Activated CD8-positive, alpha-beta memory T cell treated with anti-CD3 and anti-CD28 coated beads, Interleukin-2, amount 50 U/mL, for 1 hour (primary cell): ENCODE measurements at regions not wholly inside any gene's neighbourhood (a gene's known extent, or its start where the extent isn't known, plus 50 kb on each side); places are given as distances from the start of the nearest gene placed in this dataset.

Experiments
- DNase-seq: peaks from one replicate; pipeline ENCODE4 v3.0.0-alpha.2; 2020; ENCODE audit errors: extremely low read depth

- DNase-seq: no peak
Observed at GRCh38 chr11:62073061-62073460, 50.8 kb upstream of the INCENP start.

GRCh38 chr11:62071408-62071807 lies 52.4 kb upstream of the INCENP start:
- DNase-seq: no peak

GRCh38 chr11:62069986-62070919 lies 53.6 kb upstream of the INCENP start:
- no peak for DNase-seq

- no peak for DNase-seq
Observed at GRCh38 chr11:62069374-62069773, 54.4 kb upstream of the INCENP start.

- no peak for DNase-seq
Observed at GRCh38 chr11:62068730-62069129, 55.1 kb upstream of the INCENP start.

GRCh38 chr11:62067741-62068140 lies 56.1 kb upstream of the INCENP start:
- DNase-seq: no peak

GRCh38 chr11:62064221-62064620 lies 59.6 kb upstream of the INCENP start:
- DNase-seq: no peak

- no peak for DNase-seq
Observed at GRCh38 chr11:62062223-62062861, 61.5 kb upstream of the INCENP start.

- no peak for DNase-seq
Observed at GRCh38 chr11:62061356-62062222, 62.2 kb upstream of the INCENP start.

- DNase-seq: no peak
Observed at GRCh38 chr11:62057069-62057468, 66.7 kb upstream of the INCENP start.

- no peak for DNase-seq
Observed at GRCh38 chr11:62055970-62056369, 67.8 kb upstream of the INCENP start.

- DNase-seq: no peak
Observed at GRCh38 chr11:62054484-62055121, 69.2 kb upstream of the INCENP start.

- no peak for DNase-seq
Observed at GRCh38 chr11:62054081-62054480, 69.7 kb upstream of the INCENP start.

GRCh38 chr11:62050716-62051115 lies 73.1 kb upstream of the INCENP start:
- no peak for DNase-seq

- DNase-seq: no peak
Observed at GRCh38 chr11:62048100-62048499, 75.7 kb upstream of the INCENP start.

GRCh38 chr11:62046568-62047100 lies 77.2 kb upstream of the INCENP start:
- DNase-seq: no peak

- DNase-seq: no peak
Observed at GRCh38 chr11:62044639-62045121, 77.2 kb upstream of the FTH1 start.

- DNase-seq: no peak
Observed at GRCh38 chr11:62035293-62035692, 67.9 kb upstream of the FTH1 start.

- no peak for DNase-seq
Observed at GRCh38 chr11:62034036-62034338, 66.6 kb upstream of the FTH1 start.

GRCh38 chr11:62033191-62034035 lies 66.0 kb upstream of the FTH1 start:
- no peak for DNase-seq
